Neuron (in vitro differentiated cells): ENCODE measurements at regions not wholly inside any gene's neighbourhood (a gene's known extent, or its start where the extent isn't known, plus 50 kb on each side); places are given as distances from the start of the nearest gene placed in this dataset.
"Not testable (repeated sequence)": the region's sequence is repeated elsewhere in the genome, so short reads cannot be mapped to it uniquely, and the experiment has no call there.

Experiments
- H2AFZ ChIP-seq: one replicate; pipeline ENCODE4 v1.6.1; 2013; ENCODE audit warnings: low read depth, mild to moderate bottlenecking, inconsistent platforms, low read length, moderate library complexity
- H3K27me3 ChIP-seq: one replicate; pipeline ENCODE4 v1.6.1; 2013; ENCODE audit warnings: low read length; ENCODE audit not compliant: insufficient read depth
- H3K36me3 ChIP-seq: one replicate; pipeline ENCODE4 v1.6.1; 2013; ENCODE audit warnings: low read length; ENCODE audit not compliant: insufficient read depth
- H3K4me1 ChIP-seq: one replicate; pipeline ENCODE4 v1.6.1; 2013; ENCODE audit warnings: low read length; ENCODE audit not compliant: insufficient read depth
- H3K4me3 ChIP-seq: 2 replicates; pipeline ENCODE4 v1.5.1; 2013; ENCODE audit warnings: mild to moderate bottlenecking, low read length, moderate library complexity
- H3K9me3 ChIP-seq: one replicate; pipeline ENCODE4 v1.6.1; 2013; ENCODE audit warnings: low read length

DNA sequence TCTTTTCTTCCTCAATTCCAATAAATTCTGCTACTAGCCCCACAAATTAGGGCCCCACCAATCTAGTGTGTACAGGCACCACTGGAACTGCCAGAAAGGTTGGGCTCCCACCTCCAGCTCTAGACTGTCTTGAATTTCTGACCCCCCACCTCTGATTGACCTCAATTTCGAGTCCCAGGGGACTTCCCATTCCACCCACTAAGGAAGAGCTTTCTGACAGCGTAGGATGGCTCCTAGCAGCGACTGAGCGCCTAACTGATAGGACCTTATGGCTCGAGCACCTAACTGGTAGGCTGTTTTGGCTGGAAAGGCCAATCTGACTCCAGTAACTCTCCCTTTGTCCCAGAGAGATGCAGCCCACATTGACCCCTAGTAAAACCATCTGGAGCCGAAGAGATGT lies 171.6 kb upstream of the ZNF184 start:
- Histone ChIP-seq H3K4me3 (no peak overlapping the region), H3K36me3 (no peaks in the 10 kb centered on the region), H3K27me3 (no peaks in the 10 kb centered on the region), H3K9me3 (no peaks in the 10 kb centered on the region), H3K4me1 (no peaks in the 10 kb centered on the region), H2AFZ (no peak overlapping the region)

DNA sequence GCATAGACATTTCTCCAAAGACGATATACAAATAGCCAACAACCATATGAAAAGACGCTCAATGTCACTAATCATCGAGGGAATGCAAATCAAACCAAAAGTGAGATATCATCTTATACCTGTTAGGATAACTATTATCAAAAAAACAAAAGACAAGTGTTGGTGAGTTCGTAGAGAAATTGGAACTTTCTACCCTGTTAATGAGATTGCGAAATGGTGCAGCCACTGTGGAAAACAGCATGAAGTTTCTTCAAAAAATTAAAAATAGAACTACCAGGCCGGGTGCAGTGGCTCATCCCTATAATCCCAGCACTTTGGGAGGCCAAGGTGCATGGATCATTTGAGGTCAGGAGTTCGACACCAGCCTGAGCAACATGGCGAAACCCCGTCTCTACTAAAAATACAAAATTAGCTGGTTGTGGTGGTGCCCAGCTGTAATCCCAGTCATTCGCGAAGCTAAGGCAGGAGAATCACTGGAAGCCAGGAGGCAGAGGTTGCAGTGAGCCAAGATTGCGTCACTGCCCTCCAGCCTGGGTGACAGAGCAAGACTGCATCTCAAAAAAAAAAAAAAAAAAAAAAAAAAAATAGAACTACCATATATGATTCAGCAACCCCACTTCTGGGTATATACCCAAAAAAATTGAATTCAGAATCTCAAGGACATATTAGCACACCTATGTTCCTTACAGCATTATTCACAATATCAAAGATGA lies 170.0 kb upstream of the ZNF184 start:
- no peaks in the 10 kb centered on the region for H3K9me3 ChIP-seq
- no peaks in the 10 kb centered on the region for H3K27me3 ChIP-seq
- no peaks in the 10 kb centered on the region for H3K4me1 ChIP-seq
- no peaks in the 10 kb centered on the region for H3K36me3 ChIP-seq
- H2AFZ ChIP-seq = no peak overlapping the region
- no peak overlapping the region for H3K4me3 ChIP-seq

DNA sequence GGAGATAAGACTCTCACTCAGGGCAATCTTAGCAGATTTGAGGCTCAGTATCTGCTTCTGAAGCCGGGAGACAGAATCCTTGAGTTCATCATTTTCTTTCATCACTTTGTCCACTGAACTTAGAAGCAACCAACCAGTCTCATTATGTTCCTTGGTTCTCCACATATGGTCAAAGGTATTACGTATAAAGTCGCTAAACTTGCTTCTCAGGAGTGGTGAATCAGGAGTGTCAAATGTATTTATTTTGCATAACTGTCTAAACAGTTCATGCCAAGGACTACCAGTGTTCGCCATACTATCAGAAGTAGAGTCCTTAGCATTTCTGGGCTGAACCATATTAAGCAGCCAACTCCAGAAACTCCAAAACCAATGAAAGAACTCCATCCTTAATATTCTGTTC lies 163.0 kb upstream of the ZNF184 start:
- not testable (repeated sequence) for H2AFZ ChIP-seq, H3K4me3 ChIP-seq, H3K36me3 ChIP-seq, H3K4me1 ChIP-seq, H3K27me3 ChIP-seq, H3K9me3 ChIP-seq

DNA sequence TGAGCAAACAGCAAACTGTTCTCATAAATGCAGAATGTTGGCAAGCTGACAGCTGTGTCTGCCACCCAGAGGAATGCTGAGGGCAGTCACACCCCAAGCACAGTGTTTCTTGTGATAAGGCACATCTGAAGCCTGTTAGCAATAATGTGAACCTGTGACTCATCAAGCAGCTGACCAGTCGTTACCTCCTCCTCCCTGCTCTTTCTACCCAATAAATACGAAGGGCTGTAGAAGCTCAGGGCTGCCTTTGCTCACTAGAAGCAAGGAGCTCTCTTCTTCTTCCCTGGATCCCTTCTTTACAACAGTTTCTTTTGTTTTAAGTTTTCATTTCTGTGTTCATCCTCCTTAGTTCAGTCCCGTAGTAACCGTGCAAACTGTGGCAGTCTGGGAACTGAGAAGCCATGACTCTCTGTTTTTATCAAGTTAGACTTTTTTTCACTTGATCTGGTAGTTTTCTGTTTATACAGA lies 160.3 kb upstream of the ZNF184 start:
- not testable (repeated sequence) for H3K4me3 ChIP-seq, H3K9me3 ChIP-seq, H3K36me3 ChIP-seq, H2AFZ ChIP-seq, H3K4me1 ChIP-seq, H3K27me3 ChIP-seq

DNA sequence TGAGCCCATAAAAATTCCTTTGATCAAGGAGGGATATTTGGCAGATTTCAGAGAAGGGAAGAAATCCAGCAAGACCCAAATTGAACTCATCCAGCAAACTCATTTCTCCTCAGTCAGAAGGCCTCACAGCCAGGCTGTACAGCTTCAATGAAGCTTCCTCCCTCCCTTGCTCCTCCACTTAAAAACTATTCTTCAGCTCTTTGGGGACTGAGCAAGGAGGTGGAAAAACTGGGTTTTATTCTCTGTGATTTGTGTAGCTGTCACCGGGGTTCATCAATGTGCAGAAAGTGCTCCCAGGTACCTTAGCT lies 158.7 kb upstream of the ZNF184 start:
- Histone ChIP-seq H3K36me3 (no peaks in the 10 kb centered on the region), H3K4me1 (peaks cover 5% of the 10 kb centered on the region), H3K4me3 (peak overlapping the region; percentile 68), H2AFZ (no peak overlapping the region), H3K27me3 (peaks cover 8% of the 10 kb centered on the region), H3K9me3 (no peaks in the 10 kb centered on the region)

DNA sequence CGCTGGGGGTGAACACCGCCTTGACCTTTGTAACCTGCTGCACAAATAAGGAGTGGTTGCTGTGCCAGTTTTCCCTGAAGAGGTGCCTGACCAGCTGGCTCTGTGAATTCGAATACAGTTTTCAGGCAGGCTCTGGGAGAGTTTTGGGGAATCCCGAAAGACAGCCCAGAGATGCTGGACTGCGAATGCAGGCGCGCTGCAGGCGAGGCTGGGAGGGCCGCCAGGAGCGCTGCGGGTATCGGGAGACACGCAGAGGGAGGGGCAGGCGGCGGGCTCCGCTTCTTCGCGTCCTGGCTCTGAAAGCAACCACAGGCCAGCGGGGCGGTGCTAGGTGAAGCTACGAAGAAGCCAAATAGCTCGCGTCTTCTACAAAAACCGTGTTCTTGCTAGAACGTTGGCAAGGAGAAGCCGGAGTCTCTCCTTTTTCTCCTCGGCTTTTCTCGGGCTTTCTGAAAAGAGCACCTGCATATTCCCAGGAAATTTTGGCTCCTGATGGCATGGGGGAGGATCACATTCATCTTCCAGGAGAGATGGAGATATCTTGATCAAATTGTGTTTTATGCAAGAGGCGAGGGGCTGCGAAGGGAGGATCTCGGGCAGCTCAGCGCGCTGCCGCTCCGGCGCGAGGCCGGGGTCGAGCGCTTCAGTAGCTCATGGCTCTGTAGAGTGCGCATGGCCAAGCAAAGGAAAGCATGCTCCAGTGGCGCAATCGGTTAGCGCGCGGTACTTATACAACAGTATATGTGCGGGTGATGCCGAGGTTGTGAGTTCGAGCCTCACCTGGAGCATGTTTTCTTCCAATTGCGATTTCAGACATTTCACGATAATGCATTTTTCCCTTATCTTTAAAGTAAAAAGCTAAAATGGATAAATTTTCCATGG lies 158.1 kb upstream of the ZNF184 start:
- Histone ChIP-seq H3K9me3 (no peaks in the 10 kb centered on the region), H2AFZ (peak overlapping the region; percentile 86), H3K27me3 (peaks cover 8% of the 10 kb centered on the region), H3K36me3 (no peaks in the 10 kb centered on the region), H3K4me3 (peak overlapping the region; percentile 68), H3K4me1 (peaks cover 5% of the 10 kb centered on the region)

DNA sequence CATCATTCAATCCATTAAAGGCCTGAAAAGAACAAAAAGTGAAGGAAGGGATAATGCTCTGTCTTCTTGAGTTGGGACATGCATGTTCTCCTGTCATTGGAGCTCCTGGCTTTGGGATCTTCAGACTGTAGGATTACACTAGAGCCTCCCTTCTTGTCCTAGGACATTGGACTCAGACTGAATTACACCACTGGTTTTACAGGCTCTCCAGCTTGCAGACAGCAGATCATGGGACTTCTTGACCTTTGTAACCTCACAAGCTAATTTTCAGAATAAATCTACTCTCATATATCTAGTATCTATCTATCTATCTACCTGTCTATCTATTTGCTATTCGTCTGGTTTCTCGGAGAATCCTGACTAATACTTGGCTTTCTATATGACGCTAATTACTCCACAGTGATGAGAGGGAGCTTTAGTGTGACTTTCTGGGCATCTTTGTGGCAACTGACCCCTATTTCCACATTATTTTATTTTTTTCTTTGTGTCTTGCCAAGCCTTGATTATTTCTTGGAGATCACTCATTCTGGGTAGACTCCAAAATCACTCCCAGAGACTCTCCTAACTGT lies 151.9 kb upstream of the ZNF184 start:
- Histone ChIP-seq H3K36me3 (no peaks in the 10 kb centered on the region), H3K4me1 (no peaks in the 10 kb centered on the region), H2AFZ (no peak overlapping the region), H3K27me3 (peaks cover 1% of the 10 kb centered on the region), H3K4me3 (no peak overlapping the region), H3K9me3 (no peaks in the 10 kb centered on the region)

DNA sequence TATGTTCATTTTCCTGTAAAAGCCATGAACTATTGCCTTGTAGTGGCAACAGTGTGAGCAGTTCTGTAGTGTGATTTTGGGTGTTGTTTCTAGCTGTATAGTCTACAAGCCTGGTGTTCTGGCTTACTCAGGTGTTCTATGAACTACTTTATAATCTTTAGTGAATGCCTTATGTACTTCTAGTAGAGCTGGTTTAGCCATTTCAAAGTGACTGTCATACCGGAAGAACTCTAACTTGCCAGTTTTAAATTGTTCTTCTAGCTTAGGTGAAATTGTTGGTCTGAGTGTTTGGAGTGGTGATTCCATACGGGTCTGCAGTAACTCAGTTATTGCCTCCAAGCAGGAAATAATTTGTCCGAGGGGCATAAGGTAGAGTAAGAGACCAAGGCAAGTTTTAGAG lies 150.2 kb upstream of the ZNF184 start:
- H3K4me1 ChIP-seq = peaks cover 1% of the 10 kb centered on the region

DNA sequence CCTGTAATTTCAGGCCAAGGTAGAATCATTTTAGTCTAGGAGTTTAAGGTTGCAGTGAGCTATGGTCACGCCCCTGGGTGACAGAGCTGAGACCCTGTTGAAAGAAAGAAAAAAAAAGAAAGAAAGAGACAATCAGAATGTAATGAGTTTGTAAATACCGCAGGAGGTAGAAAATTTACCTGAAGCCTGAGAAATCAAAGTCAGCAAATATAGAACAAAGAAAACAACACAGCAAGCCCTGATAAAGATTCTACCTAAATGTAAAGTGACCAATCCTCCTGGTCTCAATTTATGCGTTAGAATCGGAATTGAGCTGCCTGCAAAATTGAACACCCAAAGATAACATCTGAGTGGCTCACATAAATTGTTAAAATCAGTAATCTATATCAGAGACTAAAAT lies 146.5 kb upstream of the ZNF184 start:
- no peaks in the 10 kb centered on the region for H3K27me3 ChIP-seq
- H2AFZ ChIP-seq = no peak overlapping the region
- no peaks in the 10 kb centered on the region for H3K36me3 ChIP-seq
- H3K4me1 ChIP-seq = peaks cover 8% of the 10 kb centered on the region
- no peak overlapping the region for H3K4me3 ChIP-seq
- no peaks in the 10 kb centered on the region for H3K9me3 ChIP-seq

More for the DNA sequence above, 150.2 kb upstream of the ZNF184 start:
- no peaks in the 10 kb centered on the region for H3K27me3 ChIP-seq
- H2AFZ ChIP-seq = no peak overlapping the region
- H3K4me3 ChIP-seq = no peak overlapping the region
- H3K36me3 ChIP-seq = no peaks in the 10 kb centered on the region
- H3K9me3 ChIP-seq = no peaks in the 10 kb centered on the region

DNA sequence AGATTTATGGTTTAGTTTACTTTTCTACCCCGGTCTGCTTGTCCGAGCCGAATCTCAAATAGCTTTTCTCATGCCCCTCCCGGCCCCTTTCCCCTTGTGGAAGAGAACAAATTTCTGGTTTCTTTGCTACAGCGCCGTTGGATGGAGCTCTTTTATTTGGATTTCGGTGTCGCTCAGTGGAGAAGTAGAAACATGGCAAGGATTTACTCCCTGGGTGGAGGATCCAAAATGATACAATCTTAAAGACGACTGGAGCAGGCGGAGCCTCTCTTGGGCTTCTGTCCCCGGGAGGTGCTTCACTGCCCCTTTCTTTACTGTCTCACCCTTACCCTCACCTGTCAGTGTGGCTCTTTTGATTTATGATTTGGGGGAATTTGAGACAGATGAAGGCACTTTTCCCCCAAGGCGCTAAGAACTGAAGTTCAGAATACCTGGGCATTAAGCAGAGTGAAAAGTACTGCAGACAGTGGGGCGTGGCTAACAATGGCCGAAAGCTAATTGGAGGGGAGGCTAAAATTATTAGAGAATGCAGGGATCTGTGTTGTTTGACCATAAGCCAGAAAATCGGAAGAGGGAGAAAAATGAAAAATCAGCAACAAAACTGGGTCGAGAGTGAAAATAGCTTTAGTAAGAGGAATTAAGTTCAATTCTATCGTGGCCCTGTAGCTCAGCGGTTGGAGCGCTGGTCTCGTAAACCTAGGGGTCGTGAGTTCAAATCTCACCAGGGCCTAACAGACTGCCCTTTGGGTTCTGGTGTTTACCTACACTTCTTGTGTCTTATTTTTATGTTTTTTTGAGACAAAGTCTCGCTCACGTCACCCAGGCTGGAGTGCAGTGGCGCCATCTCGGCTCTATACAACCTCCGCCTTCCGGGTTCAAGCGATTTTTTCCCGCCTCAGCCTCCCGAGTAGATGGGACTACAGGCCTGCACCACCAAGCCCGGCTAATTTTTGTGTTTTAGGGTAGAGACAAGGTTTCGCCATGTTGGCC lies 145.1 kb upstream of the ZNF184 start:
- H3K4me3 ChIP-seq = peak overlapping the region; percentile 69
- H3K9me3 ChIP-seq = no peaks in the 10 kb centered on the region
- peaks cover 8% of the 10 kb centered on the region for H3K4me1 ChIP-seq
- H3K27me3 ChIP-seq = no peaks in the 10 kb centered on the region
- H3K36me3 ChIP-seq = no peaks in the 10 kb centered on the region
- peak overlapping the region; percentile 87 for H2AFZ ChIP-seq

DNA sequence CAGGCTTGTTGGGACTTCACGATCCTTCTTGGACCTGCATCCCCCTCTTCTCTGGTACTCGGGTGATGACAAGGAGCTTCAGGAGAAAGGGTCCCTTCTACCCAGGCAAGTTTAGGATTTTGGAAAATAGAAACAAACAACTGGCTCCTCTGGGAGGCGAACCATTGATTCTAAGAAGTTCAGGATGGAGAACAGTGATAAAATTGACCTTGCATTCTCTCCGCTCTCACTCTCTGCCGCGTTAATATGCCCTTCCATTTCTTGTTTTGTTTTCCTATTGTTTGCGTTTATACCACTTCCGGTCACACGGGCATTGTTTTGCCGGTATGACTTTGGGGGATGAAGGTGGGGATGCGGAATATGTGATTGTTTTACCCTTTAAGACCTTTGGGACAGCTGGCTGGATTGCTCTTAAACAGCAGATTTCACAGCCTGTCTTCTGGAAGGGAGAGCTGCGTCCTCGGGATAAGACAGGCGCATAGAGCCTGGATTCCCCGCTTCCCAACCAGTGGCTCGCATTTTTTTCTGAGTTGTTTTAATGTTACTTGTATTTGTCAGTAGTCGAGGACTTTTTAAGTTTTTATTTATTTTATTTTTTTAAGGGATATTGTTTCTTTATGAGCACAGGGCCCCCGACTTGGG lies 144.3 kb upstream of the ZNF184 start:
- peak overlapping the region; percentile 69 for H3K4me3 ChIP-seq
- H2AFZ ChIP-seq = peak overlapping the region; percentile 87
- no peaks in the 10 kb centered on the region for H3K27me3 ChIP-seq
- peaks cover 8% of the 10 kb centered on the region for H3K4me1 ChIP-seq
- H3K36me3 ChIP-seq = no peaks in the 10 kb centered on the region
- H3K9me3 ChIP-seq = no peaks in the 10 kb centered on the region

DNA sequence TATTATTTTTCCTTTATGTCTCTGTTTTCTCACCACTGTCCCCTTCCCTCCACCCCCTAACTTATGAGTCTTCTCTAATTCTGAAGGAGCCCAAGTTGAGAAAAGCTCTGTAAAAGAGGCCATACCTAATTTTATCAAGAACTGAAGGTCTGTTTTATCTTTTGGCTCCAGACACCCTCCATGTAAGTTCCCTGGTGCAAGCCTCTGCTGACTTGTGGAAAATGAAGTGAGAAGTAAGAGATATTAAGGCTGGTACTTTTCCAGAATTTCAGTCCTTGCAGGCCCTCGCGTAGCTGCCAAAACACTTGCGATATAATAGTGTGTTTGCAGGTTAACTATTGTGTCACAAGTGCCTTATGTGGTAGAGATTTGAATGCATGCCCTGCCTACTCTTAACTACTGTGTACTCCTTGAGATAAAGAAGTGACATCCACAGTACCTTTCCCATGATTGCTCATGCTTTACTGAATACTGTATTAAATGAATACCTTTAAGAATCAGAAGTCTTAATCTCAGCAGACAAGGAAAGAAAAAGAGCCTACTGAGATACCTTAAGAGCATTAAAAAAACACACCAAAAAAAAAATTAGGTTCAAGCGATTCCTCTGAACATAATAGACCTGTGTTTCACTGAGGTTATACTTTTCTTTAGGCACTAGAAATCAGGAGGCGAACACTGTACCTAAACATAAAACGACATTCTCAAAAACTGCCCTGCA lies 143.6 kb upstream of the ZNF184 start:
- H3K4me3 ChIP-seq = peak overlapping the region; percentile 69
- H3K36me3 ChIP-seq = no peaks in the 10 kb centered on the region
- H3K9me3 ChIP-seq = no peaks in the 10 kb centered on the region
- no peaks in the 10 kb centered on the region for H3K27me3 ChIP-seq
- H3K4me1 ChIP-seq = peaks cover 8% of the 10 kb centered on the region
- H2AFZ ChIP-seq = peak overlapping the region; percentile 87
